K562 (cell line): ENCODE measurements at regions not wholly inside any gene's neighbourhood (a gene's known extent, or its start where the extent isn't known, plus 50 kb on each side); places are given as distances from the start of the nearest gene placed in this dataset.

Experiments used
- ATAC-seq: fragments of 200-7000 bp; cut with Tn5 transposase; 3 replicates; pipeline ENCODE4 v1.9.1; 2020; ENCODE audit warnings: moderate library complexity
- BruUV-seq: library from RNA; stranded (reverse); fragments of 400-500 nt; replicated peaks from 2 replicates; lab custom pipeline; 2021; lab: Mats Ljungman, UMichigan
- CTCF ChIA-PET: fragments of 300-600 bp; formaldehyde crosslinking; extraction: SDS; loops from one replicate; lab custom pipeline; 2021; ENCODE audit warnings: low intra/inter-chr PET ratio; lab: Yijun Ruan, JAX
- POLR2A ChIA-PET: fragments of 300-600, 350-650 bp; sonication (Branson Sonifier 250); formaldehyde crosslinking; extraction: SDS; loops from one replicate; lab custom pipeline; 2021; ENCODE audit warnings: antibody characterized with exemption, inconsistent platforms; lab: Yijun Ruan, JAX
- DNase-seq, 4 experiments: peaks; one replicate each; pipeline versions ENCODE4 v3.0.0 to v3.0.0-alpha.2; 2011 to 2018; ENCODE audit warnings: low spot score in 3 of 4, mixed read lengths in 3 of 4; ENCODE audit errors: extremely low read depth in 1 of 4
- FAIRE-seq: peaks from 2 replicates; lab custom pipeline; 2011; peaks lifted over from hg19 to GRCh38; lab: Jason Lieb, UNC
- H2AFZ ChIP-seq: 2 replicates; pipeline ENCODE4 v1.6.0; 2011; ENCODE audit warnings: low read depth, low read length, control low read depth, inconsistent platforms
- H3K27ac ChIP-seq: fragments of 200-600 bp; 3 replicates; pipeline ENCODE4 v1.8.0; 2011; ENCODE audit warnings: low read depth, mild to moderate bottlenecking, control low read depth, inconsistent platforms, low read length, moderate library complexity, mixed read lengths; ENCODE audit errors: extremely low read depth
- H3K27me3 ChIP-seq, 2 experiments: fragments of 300-600 bp in 1 of 2; 2 replicates in 1 of 2; 3 replicates in 1 of 2; pipeline versions ENCODE4 v1.6.0 to v1.8.0; 2011; ENCODE audit warnings: inconsistent platforms in 2 of 2, low read length in 2 of 2, mild to moderate bottlenecking in 1 of 2, mixed read lengths in 1 of 2, moderate library complexity in 1 of 2; ENCODE audit not compliant: control insufficient read depth in 2 of 2, insufficient read depth in 2 of 2
- H3K36me3 ChIP-seq: fragments of 300-600 bp; 3 replicates; pipeline ENCODE4 v1.8.0; 2011; ENCODE audit warnings: mild to moderate bottlenecking, low read length, inconsistent platforms; ENCODE audit not compliant: control insufficient read depth, insufficient read depth
- H3K4me1 ChIP-seq, 2 experiments: fragments of 200-600 bp in 1 of 2; replicated peaks in 1 of 2; 2 replicates in 1 of 2; 3 replicates in 1 of 2; pipeline versions ENCODE4 v1.5.1 to v1.8.0; 2011; ENCODE audit warnings: inconsistent platforms in 2 of 2, low read length in 2 of 2, mild to moderate bottlenecking in 1 of 2, mixed read lengths in 1 of 2, moderate library complexity in 1 of 2; ENCODE audit not compliant: control insufficient read depth in 2 of 2, insufficient read depth in 2 of 2
- H3K4me2 ChIP-seq: 2 replicates; pipeline ENCODE4 v1.6.1; 2011; ENCODE audit warnings: low read length, control low read depth, inconsistent platforms, mixed read lengths; ENCODE audit not compliant: insufficient read depth
- H3K4me3 ChIP-seq: fragments of 200-600 bp; sonication (generic), shearing (Covaris generic); 2 replicates; pipeline ENCODE4 v1.5.1; 2016; ENCODE audit warnings: control low read depth, inconsistent platforms
- H3K79me2 ChIP-seq: fragments of 200-600 bp; 3 replicates; pipeline ENCODE4 v1.8.0; 2011; ENCODE audit warnings: low read length, inconsistent platforms; ENCODE audit not compliant: control insufficient read depth, insufficient read depth
- H3K9ac ChIP-seq, 2 experiments: 2 replicates each; pipeline versions ENCODE4 v1.6.0 to v1.6.1; 2011; ENCODE audit warnings: low read depth in 2 of 2, low read length in 2 of 2, control low read depth in 1 of 2, inconsistent platforms in 1 of 2, mild to moderate bottlenecking in 1 of 2, mixed read lengths in 1 of 2; ENCODE audit not compliant: insufficient read depth in 1 of 2
- H3K9me1 ChIP-seq: one replicate; pipeline ENCODE4 v1.6.0; 2011; ENCODE audit warnings: inconsistent platforms, mild to moderate bottlenecking, low read length, moderate library complexity; ENCODE audit not compliant: control insufficient read depth, insufficient read depth
- H3K9me3 ChIP-seq: replicated peaks from 2 replicates; pipeline ENCODE4 v1.5.1; 2011; ENCODE audit warnings: low read depth, low read length, inconsistent platforms; ENCODE audit not compliant: control insufficient read depth, insufficient read depth
- H4K20me1 ChIP-seq: replicated peaks from 2 replicates; pipeline ENCODE4 v1.6.1; 2011; ENCODE audit warnings: low read length, inconsistent platforms, mixed read lengths; ENCODE audit not compliant: control insufficient read depth, insufficient read depth
- CHD4 ChIP-seq: fragments of 200-600 bp; sonication (generic); IDR thresholded peaks from 3 replicates; pipeline ENCODE4 v1.6.1; 2012; ENCODE audit warnings: low read depth, mild to moderate bottlenecking, mixed read lengths, low read length, inconsistent platforms; ENCODE audit not compliant: insufficient read depth, insufficient replicate concordance, poor library complexity, severe bottlenecking
- FOSL1 ChIP-seq: fragments of 200-800 bp; sonication (Bioruptor generic); conservative IDR thresholded peaks from 2 replicates; pipeline ENCODE4 v1.6.1; 2016; ENCODE audit warnings: missing genetic modification characterization, missing compliant biosample characterization
- KHSRP ChIP-seq: fragments of 450-650 bp; IDR thresholded peaks from 2 replicates; pipeline ENCODE4 v1.6.1; 2017
- ZNF124 ChIP-seq: sonication (generic); formaldehyde crosslinking; IDR thresholded peaks from 2 replicates; pipeline ENCODE4 v1.8.1; 2022; ENCODE audit warnings: missing genetic modification reagents
- WGBS: fragments of 100-300 bp; shearing (Covaris generic); methylation state at CpG from one replicate; pipeline ENCODE4 v1.1.6; 2016; ENCODE audit warnings: low coverage, mixed read lengths; ENCODE audit not compliant: insufficient coverage; ENCODE audit errors: missing lambda C conversion rate; 5-methylcytosine and 5-hydroxymethylcytosine counted together
- in situ Hi-C: fragments of 300-500 bp; cut with MboI; formaldehyde crosslinking; loops from 4 replicates; pipeline ENCODE4 v1.15.0; 2018; ENCODE audit warnings: inconsistent platforms, mixed read lengths
- intact Hi-C: fragments of 100-400 bp; cut with micrococcal nuclease; formaldehyde crosslinking; loops from 2 replicates; pipeline ENCODE4 v1.14.2; 2022
- TF ChIP-seq, protein P1 (sequence below): fragments of 450-650 bp; IDR thresholded peaks from 2 replicates; pipeline ENCODE4 v1.6.1; 2016; ENCODE audit warnings: antibody characterized with exemption

DNA sequence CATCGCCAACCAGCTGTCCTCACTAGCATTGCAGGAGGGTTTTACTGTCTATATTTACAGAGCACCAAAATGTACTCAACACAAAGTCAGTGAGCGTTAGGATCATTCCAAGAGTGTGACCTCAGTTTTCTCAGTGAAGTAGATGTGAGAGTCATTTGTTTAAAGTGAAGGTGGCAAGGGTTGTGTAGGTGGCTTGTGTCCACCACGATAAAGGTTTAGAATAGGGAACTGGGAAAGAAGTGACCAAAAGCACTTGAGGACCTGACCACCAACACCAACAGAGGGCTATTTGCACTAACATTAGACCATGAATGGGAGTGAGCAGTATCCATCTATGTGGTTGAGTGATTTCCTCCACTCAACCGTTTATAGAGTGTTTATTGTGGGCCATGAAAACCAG, 152.5 kb upstream of the POU2AF2 start:
- intact Hi-C loops (no loop called here), in situ Hi-C loops (no loop called here)
- Histone ChIP-seq H2AFZ (no peak overlapping the region), H3K4me2 (no peak overlapping the region), H3K27me3 (no peaks in the 10 kb centered on the region), H3K4me3 (no peak overlapping the region), H3K27ac (no peak overlapping the region), H3K36me3 (no peaks in the 10 kb centered on the region), H3K9me3 (no peaks in the 10 kb centered on the region), H3K79me2 (no peaks in the 10 kb centered on the region), H3K9ac (no peak overlapping the region), H3K4me1 (no peaks in the 10 kb centered on the region), H4K20me1 (no peaks in the 10 kb centered on the region), H3K9me1 (no peaks in the 10 kb centered on the region)
- ATAC-seq (no peak), DNase-seq (no peak), FAIRE-seq (no peak)
- TF ChIP-seq KHSRP = no peak
- TF ChIP-seq, protein P1, sequence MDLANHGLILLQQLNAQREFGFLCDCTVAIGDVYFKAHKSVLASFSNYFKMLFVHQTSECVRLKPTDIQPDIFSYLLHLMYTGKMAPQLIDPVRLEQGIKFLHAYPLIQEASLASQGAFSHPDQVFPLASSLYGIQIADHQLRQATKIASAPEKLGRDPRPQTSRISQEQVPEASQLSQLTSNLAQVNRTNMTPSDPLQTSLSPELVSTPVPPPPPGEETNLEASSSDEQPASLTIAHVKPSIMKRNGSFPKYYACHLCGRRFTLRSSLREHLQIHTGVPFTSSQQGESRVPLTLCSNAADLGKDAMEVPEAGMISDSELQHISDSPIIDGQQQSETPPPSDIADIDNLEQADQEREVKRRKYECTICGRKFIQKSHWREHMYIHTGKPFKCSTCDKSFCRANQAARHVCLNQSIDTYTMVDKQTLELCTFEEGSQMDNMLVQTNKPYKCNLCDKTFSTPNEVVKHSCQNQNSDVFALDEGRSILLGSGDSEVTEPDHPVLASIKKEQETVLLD = no peak
- TF ChIP-seq FOSL1 = no peak
- no peak for TF ChIP-seq ZNF124 (CRISPR knock-in tag)
- no peak for TF ChIP-seq CHD4
- BruUV-seq = no TSS peak
- CTCF ChIA-PET = no interaction called here
- 0% methylated on average over 4 of the region's 4 CpGs for WGBS
- POLR2A ChIA-PET = no interaction called here
